HCT116 (cell line): ENCODE measurements at regions not wholly inside any gene's neighbourhood (a gene's known extent, or its start where the extent isn't known, plus 50 kb on each side); places are given as distances from the start of the nearest gene placed in this dataset.

Experiments
- ATAC-seq: fragments of 200-7000 bp; cut with Tn5 transposase; 2 replicates; pipeline ENCODE4 v1.9.1; 2020; ENCODE audit warnings: mild to moderate bottlenecking, moderate library complexity
- BruUV-seq: library from RNA; stranded (reverse); fragments of 400-500 nt; replicated peaks from 2 replicates; lab custom pipeline; 2021; lab: Mats Ljungman, UMichigan
- CTCF ChIA-PET: fragments of 300-600 bp; sonication (Branson Sonifier 250); formaldehyde crosslinking; loops from one replicate; lab custom pipeline; 2021; ENCODE audit warnings: antibody characterized with exemption; lab: Charles Lee
- POLR2A ChIA-PET: fragments of 300-600, 350-600 bp; sonication (Branson Sonifier 250); formaldehyde crosslinking; loops from one replicate; lab custom pipeline; 2021; ENCODE audit warnings: antibody characterized with exemption; lab: Charles Lee
- RAD21 ChIA-PET, 2 experiments: fragments of 300-600 bp; sonication (Branson Sonifier 250); formaldehyde crosslinking; loops; one replicate each; lab custom pipeline; 2023; ENCODE audit warnings: low total read pairs in 2 of 2; ENCODE audit not compliant: uncharacterized antibody in 2 of 2, unreplicated experiment in 2 of 2, low non-redundant PET in 1 of 2; lab: Charles Lee
- DNase-seq: peaks from one replicate; pipeline ENCODE4 v3.0.0-alpha.2; 2010; ENCODE audit warnings: low read depth, low spot score
- H2AFZ ChIP-seq: fragments of 200-600 bp; shearing (Covaris generic), sonication (generic); 2 replicates; pipeline ENCODE4 v1.6.1; 2017; ENCODE audit warnings: low read depth, mixed run types, mixed read lengths, antibody characterized with exemption, low read length; ENCODE audit not compliant: poor library complexity, severe bottlenecking
- H3K27ac ChIP-seq: 2 replicates; pipeline ENCODE4 v1.5.1; 2012; ENCODE audit warnings: low read depth, low read length
- H3K27me3 ChIP-seq: fragments of 200-600 bp; sonication (generic); 2 replicates; pipeline ENCODE4 v1.6.1; 2016; ENCODE audit warnings: mixed run types, low read length, mixed read lengths; ENCODE audit not compliant: insufficient read depth
- H3K36me3 ChIP-seq, 2 experiments: fragments of 200-500 bp in 1 of 2; fragments of 200-600 bp in 1 of 2; sonication (Bioruptor generic) in 1 of 2; sonication (generic) in 1 of 2; 2 replicates each; pipeline versions ENCODE4 v1.5.1 to v1.6.1; 2014 to 2016; ENCODE audit warnings: low read length in 2 of 2, inconsistent platforms in 1 of 2, mixed read lengths in 1 of 2, mixed run types in 1 of 2; ENCODE audit not compliant: insufficient read depth in 2 of 2, control insufficient read depth in 1 of 2
- H3K4me1 ChIP-seq, 2 experiments: fragments of 200-600 bp in 1 of 2; sonication (generic) in 1 of 2; 2 replicates each; pipeline versions ENCODE4 v1.5.1 to v1.6.1; 2012 to 2017; ENCODE audit warnings: low read length in 2 of 2, inconsistent platforms in 1 of 2, mild to moderate bottlenecking in 1 of 2, mixed read lengths in 1 of 2, mixed run types in 1 of 2, moderate library complexity in 1 of 2; ENCODE audit not compliant: insufficient read depth in 2 of 2, control insufficient read depth in 1 of 2
- H3K4me2 ChIP-seq: fragments of 200-600 bp; sonication (generic); 2 replicates; pipeline ENCODE4 v1.6.1; 2017; ENCODE audit warnings: mixed run types, low read length, mixed read lengths
- H3K4me3 ChIP-seq, 2 experiments: fragments of 200-600 bp in 1 of 2; sonication (generic) in 1 of 2; replicated peaks in 1 of 2; 2 replicates each; pipeline ENCODE4 v1.5.1; 2011 to 2016; ENCODE audit warnings: low read length in 2 of 2, control low read depth in 1 of 2, low read depth in 1 of 2, mild to moderate bottlenecking in 1 of 2, mixed read lengths in 1 of 2, mixed run types in 1 of 2
- H3K79me2 ChIP-seq: fragments of 200-600 bp; sonication (generic); 2 replicates; pipeline ENCODE4 v1.6.1; 2017; ENCODE audit warnings: mild to moderate bottlenecking, mixed run types, low read length, moderate library complexity, mixed read lengths; ENCODE audit not compliant: insufficient read depth
- H3K9ac ChIP-seq: fragments of 200-600 bp; sonication (generic); 2 replicates; pipeline ENCODE4 v1.6.1; 2016; ENCODE audit warnings: low read length, mixed read lengths
- H3K9me2 ChIP-seq: fragments of 200-600 bp; sonication (generic), shearing (Covaris generic); 2 replicates; pipeline ENCODE4 v1.6.1; 2017; ENCODE audit warnings: mixed run types, mild to moderate bottlenecking, moderate library complexity; ENCODE audit not compliant: insufficient read depth
- H3K9me3 ChIP-seq, 2 experiments: fragments of 200-500 bp in 1 of 2; fragments of 200-600 bp in 1 of 2; sonication (Bioruptor generic) in 1 of 2; sonication (generic) in 1 of 2; 2 replicates each; pipeline ENCODE4 v1.6.1; 2014 to 2017; ENCODE audit warnings: low read length in 2 of 2, mixed read lengths in 2 of 2, inconsistent platforms in 1 of 2, low read depth in 1 of 2, mild to moderate bottlenecking in 1 of 2, mixed run types in 1 of 2, moderate library complexity in 1 of 2; ENCODE audit not compliant: control insufficient read depth in 1 of 2, insufficient read depth in 1 of 2
- H4K20me1 ChIP-seq: fragments of 200-600 bp; sonication (generic), shearing (Covaris generic); 2 replicates; pipeline ENCODE4 v1.6.1; 2017; ENCODE audit warnings: mixed run types, mild to moderate bottlenecking, moderate library complexity; ENCODE audit not compliant: insufficient read depth
- ATF3 ChIP-seq: IDR thresholded peaks from 2 replicates; pipeline ENCODE4 v1.6.1; 2012
- CEBPB ChIP-seq: IDR thresholded peaks from 2 replicates; pipeline ENCODE4 v1.6.1; 2012; ENCODE audit warnings: low read depth
- EGR1 ChIP-seq: IDR thresholded peaks from 2 replicates; pipeline ENCODE4 v1.6.1; 2012; ENCODE audit warnings: low read depth
- ELF1 ChIP-seq: IDR thresholded peaks from 2 replicates; pipeline ENCODE4 v1.6.1; 2012; ENCODE audit warnings: low read depth, borderline replicate concordance
- EZH2 ChIP-seq: fragments of 200-600 bp; sonication (generic); IDR thresholded peaks from 2 replicates; pipeline ENCODE4 v1.6.1; 2017; ENCODE audit warnings: antibody characterized with exemption, mixed run types
- FOSL1 ChIP-seq: IDR thresholded peaks from 2 replicates; pipeline ENCODE4 v1.6.1; 2012; ENCODE audit warnings: low read depth
- JUND ChIP-seq: IDR thresholded peaks from 2 replicates; pipeline ENCODE4 v1.6.1; 2012
- POLR2A ChIP-seq: IDR thresholded peaks from 2 replicates; pipeline ENCODE4 v1.7.0; 2011; ENCODE audit warnings: borderline replicate concordance; ENCODE audit not compliant: insufficient read depth, insufficient read length; ENCODE audit errors: extremely low read depth
- POLR2AphosphoS5 ChIP-seq: IDR thresholded peaks from 2 replicates; pipeline ENCODE4 v1.6.1; 2011; ENCODE audit warnings: mild to moderate bottlenecking, low read depth, low read length, moderate library complexity
- RAD21 ChIP-seq: IDR thresholded peaks from 2 replicates; pipeline ENCODE4 v1.6.1; 2012; ENCODE audit warnings: low read depth, mild to moderate bottlenecking
- SRF ChIP-seq: IDR thresholded peaks from 2 replicates; pipeline ENCODE4 v1.6.1; 2012; ENCODE audit warnings: low read depth
- YY1 ChIP-seq: IDR thresholded peaks from 2 replicates; pipeline ENCODE4 v1.6.1; 2011; ENCODE audit warnings: low read length, low read depth, moderate library complexity, mild to moderate bottlenecking; ENCODE audit not compliant: insufficient replicate concordance; ENCODE audit errors: extremely low read depth
- ZBTB33 ChIP-seq: IDR thresholded peaks from 2 replicates; pipeline ENCODE4 v1.6.1; 2011; ENCODE audit warnings: mild to moderate bottlenecking, low read length, moderate library complexity; ENCODE audit not compliant: insufficient replicate concordance; ENCODE audit errors: extremely low read depth
- ZFX ChIP-seq: fragments of 450-650 bp; IDR thresholded peaks from 2 replicates; pipeline ENCODE4 v1.6.1; 2017
- ZNF274 ChIP-seq: fragments of 200-500 bp; sonication (Bioruptor generic); IDR thresholded peaks from 2 replicates; pipeline ENCODE4 v1.6.1; 2014; ENCODE audit warnings: mild to moderate bottlenecking, low read depth, low read length, inconsistent platforms
- intact Hi-C: fragments of 100-400 bp; cut with micrococcal nuclease; formaldehyde crosslinking; loops from 2 replicates; pipeline ENCODE4 v1.10.0; 2022
- TF ChIP-seq, protein P1 (sequence below): IDR thresholded peaks from 2 replicates; pipeline ENCODE4 v1.6.1; 2012; ENCODE audit warnings: low read depth
- TF ChIP-seq, protein P2 (sequence below), 3 experiments: fragments of 200-600 bp in 1 of 3; sonication (generic) in 1 of 3; IDR thresholded peaks in 2 of 3; conservative IDR thresholded peaks in 1 of 3; 2 replicates each; pipeline ENCODE4 v1.5.1; 2012 to 2017; ENCODE audit warnings: low read depth in 2 of 3, low read length in 2 of 3, antibody characterized with exemption in 1 of 3, borderline replicate concordance in 1 of 3, control low read depth in 1 of 3, mild to moderate bottlenecking in 1 of 3, mixed read lengths in 1 of 3, mixed run types in 1 of 3, moderate library complexity in 1 of 3; ENCODE audit not compliant: insufficient read depth in 1 of 3

DNA sequence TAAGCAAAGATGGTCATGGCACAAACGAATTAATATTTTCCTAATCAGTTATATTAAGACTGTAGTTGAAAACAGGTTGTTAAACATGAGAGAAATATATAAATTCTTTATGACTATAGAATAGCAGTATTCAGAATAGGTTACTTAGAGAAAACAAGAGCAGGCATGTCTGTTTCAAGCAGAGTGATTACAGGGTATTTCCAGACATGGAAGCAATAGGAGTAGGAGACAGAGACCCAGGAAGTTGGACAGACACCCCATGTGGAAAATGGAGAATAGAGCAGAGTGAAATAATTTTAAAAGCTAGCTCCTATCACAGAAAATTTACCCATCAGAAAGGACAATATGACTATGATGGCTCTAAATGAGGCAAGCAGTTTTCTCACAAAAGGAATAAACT, 111.5 kb downstream of the IZUMO3 start:
- no peak overlapping the region for H2AFZ ChIP-seq
- H3K36me3 ChIP-seq: no peaks in the 10 kb centered on the region
- RAD21 ChIA-PET: no interaction called here
- H3K27me3 ChIP-seq: no peaks in the 10 kb centered on the region
- no peaks in the 10 kb centered on the region for H3K9me2 ChIP-seq
- TF ChIP-seq JUND: no peak
- no peak for TF ChIP-seq RAD21
- no peak for TF ChIP-seq EZH2
- no peak for TF ChIP-seq SRF
- no peak for TF ChIP-seq FOSL1
- no peak for TF ChIP-seq POLR2A
- TF ChIP-seq EGR1: no peak
- no peak for TF ChIP-seq ATF3
- no peak for TF ChIP-seq ZNF274
- TF ChIP-seq ELF1: no peak
- TF ChIP-seq, protein P1, sequence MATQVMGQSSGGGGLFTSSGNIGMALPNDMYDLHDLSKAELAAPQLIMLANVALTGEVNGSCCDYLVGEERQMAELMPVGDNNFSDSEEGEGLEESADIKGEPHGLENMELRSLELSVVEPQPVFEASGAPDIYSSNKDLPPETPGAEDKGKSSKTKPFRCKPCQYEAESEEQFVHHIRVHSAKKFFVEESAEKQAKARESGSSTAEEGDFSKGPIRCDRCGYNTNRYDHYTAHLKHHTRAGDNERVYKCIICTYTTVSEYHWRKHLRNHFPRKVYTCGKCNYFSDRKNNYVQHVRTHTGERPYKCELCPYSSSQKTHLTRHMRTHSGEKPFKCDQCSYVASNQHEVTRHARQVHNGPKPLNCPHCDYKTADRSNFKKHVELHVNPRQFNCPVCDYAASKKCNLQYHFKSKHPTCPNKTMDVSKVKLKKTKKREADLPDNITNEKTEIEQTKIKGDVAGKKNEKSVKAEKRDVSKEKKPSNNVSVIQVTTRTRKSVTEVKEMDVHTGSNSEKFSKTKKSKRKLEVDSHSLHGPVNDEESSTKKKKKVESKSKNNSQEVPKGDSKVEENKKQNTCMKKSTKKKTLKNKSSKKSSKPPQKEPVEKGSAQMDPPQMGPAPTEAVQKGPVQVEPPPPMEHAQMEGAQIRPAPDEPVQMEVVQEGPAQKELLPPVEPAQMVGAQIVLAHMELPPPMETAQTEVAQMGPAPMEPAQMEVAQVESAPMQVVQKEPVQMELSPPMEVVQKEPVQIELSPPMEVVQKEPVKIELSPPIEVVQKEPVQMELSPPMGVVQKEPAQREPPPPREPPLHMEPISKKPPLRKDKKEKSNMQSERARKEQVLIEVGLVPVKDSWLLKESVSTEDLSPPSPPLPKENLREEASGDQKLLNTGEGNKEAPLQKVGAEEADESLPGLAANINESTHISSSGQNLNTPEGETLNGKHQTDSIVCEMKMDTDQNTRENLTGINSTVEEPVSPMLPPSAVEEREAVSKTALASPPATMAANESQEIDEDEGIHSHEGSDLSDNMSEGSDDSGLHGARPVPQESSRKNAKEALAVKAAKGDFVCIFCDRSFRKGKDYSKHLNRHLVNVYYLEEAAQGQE: no peak
- TF ChIP-seq POLR2AphosphoS5: no peak
- TF ChIP-seq YY1: no peak
- TF ChIP-seq ZFX: no peak
- TF ChIP-seq, protein P2, sequence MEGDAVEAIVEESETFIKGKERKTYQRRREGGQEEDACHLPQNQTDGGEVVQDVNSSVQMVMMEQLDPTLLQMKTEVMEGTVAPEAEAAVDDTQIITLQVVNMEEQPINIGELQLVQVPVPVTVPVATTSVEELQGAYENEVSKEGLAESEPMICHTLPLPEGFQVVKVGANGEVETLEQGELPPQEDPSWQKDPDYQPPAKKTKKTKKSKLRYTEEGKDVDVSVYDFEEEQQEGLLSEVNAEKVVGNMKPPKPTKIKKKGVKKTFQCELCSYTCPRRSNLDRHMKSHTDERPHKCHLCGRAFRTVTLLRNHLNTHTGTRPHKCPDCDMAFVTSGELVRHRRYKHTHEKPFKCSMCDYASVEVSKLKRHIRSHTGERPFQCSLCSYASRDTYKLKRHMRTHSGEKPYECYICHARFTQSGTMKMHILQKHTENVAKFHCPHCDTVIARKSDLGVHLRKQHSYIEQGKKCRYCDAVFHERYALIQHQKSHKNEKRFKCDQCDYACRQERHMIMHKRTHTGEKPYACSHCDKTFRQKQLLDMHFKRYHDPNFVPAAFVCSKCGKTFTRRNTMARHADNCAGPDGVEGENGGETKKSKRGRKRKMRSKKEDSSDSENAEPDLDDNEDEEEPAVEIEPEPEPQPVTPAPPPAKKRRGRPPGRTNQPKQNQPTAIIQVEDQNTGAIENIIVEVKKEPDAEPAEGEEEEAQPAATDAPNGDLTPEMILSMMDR (IDR thresholded peaks at IDR 0.05 in 2 of 3, conservative IDR thresholded peaks at IDR 0.05 in 1 of 3; ENCODE audit: borderline replicate concordance in 1 of 3, insufficient read depth in 1 of 3, low read depth in 2 of 3, low read length in 2 of 3): no peak
- TF ChIP-seq CEBPB: no peak
- TF ChIP-seq ZBTB33: no peak
- H3K9ac ChIP-seq: no peak overlapping the region
- H3K4me2 ChIP-seq: no peak overlapping the region
- H3K27ac ChIP-seq: no peak overlapping the region
- intact Hi-C loops: no loop called here
- H3K4me1 ChIP-seq: no peaks in the 10 kb centered on the region
- DNase-seq (no peak), ATAC-seq (no peak)
- peaks cover 8 to 15% of the 10 kb centered on the region in 2 experiments; a peak in 2 of 4 replicates for H3K9me3 ChIP-seq
- H3K4me3 ChIP-seq: no peak overlapping the region
- POLR2A ChIA-PET: no interaction called here
- no peaks in the 10 kb centered on the region for H4K20me1 ChIP-seq
- CTCF ChIA-PET: no interaction called here
- no TSS peak for BruUV-seq
- no peaks in the 10 kb centered on the region for H3K79me2 ChIP-seq
